T47D (cell line): ENCODE measurements at regions not wholly inside any gene's neighbourhood (a gene's known extent, or its start where the extent isn't known, plus 50 kb on each side); places are given as distances from the start of the nearest gene placed in this dataset.

Experiments
- DNase-seq, 2 experiments: peaks; one replicate each; pipeline versions ENCODE4 v3.0.0 to v3.0.0-alpha.2; 2011 to 2012; ENCODE audit warnings: low read depth in 1 of 2, low spot score in 1 of 2
- JUND ChIP-seq: IDR thresholded peaks from 2 replicates; pipeline ENCODE4 v1.6.1; 2012; ENCODE audit warnings: low read depth
- in situ Hi-C: cut with HindIII; loops from 2 replicates; pipeline ENCODE4 v1.10.0; 2016; ENCODE audit warnings: low sequenced_read_pairs, low pct_unique_long_range_greater_than_20kb

DNA sequence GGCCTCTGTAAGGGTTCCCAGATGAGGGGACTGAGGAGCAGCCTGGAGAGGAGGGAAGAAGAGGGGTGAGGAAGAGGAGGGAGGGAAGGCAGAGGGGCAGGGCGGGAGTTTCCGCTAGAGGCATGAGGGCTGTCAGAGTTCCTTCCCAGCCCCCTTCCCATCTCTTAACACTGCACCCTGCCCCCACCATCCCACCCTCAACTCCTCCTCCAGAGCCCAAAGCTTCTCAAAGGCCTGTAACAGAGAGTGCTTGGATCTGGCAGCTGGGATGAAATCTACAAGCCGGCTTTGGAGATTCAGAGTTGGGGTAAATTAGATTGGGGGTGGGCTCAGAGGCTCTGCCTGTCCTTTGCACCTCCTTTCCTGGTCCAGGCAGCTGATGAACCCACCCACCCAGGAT, 57.3 kb upstream of the DLX4 start:
- DNase-seq, result no peak
- TF ChIP-seq JUND, result no peak
- in situ Hi-C loops, result no loop called here

- in situ Hi-C loops, result no loop called here
- DNase-seq, result no peak
- TF ChIP-seq JUND, result no peak
These were observed 55.5 kb upstream of the DLX4 start for GRCh38 chr17:49913226-49914095.

DNA sequence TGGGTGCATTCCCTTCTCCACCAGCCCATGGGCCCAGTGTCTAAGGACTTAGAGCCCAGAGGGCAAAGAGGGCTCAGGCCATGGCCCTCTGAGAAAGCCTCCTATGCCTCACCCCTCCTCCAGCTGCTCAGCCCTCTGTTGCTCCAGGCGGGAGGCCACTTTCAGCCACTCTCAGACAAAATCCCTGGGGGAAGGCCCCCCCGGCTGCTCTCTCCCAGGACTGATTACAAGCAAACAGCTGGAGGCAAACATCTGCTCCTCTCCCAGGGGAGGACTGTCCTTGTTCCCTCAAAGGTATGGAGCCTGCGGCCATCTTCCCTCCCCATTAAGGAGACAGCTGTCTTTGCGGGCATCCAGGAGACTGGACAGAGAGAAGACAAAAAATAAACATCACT, 54.9 kb upstream of the DLX4 start:
- no peak for TF ChIP-seq JUND
- in situ Hi-C loops, result no loop called here
- peak in 1 of 2 experiments; percentile 72 for DNase-seq

DNA sequence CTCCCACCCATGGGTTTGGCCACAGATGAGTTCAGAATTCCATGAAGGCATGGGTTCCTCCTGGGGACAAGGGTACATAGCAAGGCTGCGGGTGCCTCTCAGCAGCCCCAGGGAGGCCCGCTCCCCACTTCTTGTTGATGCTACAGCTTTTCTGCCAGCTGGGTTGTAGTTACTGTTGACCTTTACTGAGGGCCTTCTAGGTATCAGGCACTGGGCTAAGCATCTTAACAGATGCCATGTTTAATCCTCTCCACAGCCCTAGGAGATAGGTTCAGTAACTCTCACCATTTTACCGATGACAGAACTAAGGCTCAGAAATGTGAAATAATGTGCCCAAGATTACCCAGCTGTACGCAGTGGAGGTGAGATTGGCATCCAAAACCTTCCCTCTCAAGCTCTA, 54.3 kb upstream of the DLX4 start:
- no peak for TF ChIP-seq JUND
- no peak for DNase-seq
- in situ Hi-C loops, result no loop called here

DNA sequence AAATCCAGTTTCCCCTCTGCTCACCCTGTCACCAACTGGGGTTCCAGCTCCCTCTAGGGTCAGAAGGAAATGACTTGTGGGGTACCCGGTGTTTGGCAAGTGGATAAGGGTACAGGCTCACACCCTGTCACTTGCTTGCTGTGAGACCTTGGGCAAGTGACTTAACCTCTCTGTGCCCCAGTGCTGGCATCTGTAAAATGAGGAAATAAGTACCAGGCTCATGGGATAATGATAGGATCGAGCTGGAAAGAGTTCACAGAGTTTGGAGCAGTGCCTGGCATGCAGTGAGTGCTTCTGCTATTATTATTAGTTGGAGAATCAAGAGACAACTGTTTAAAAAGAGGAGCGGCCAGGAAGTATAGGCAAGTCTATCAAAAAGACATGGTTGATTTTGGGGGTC, 53.7 kb upstream of the DLX4 start:
- in situ Hi-C loops, result no loop called here
- TF ChIP-seq JUND, result no peak
- DNase-seq, result peak in 1 of 2 experiments; percentile 90

GRCh38 chr17:49915670-49916069, 53.3 kb upstream of the DLX4 start:
- no peak for TF ChIP-seq JUND
- peak; percentile 74 to 90 for DNase-seq
- in situ Hi-C loops, result no loop called here

- in situ Hi-C loops, result no loop called here
- no peak for DNase-seq
- TF ChIP-seq JUND, result no peak
These were observed 52.0 kb upstream of the DLX4 start for GRCh38 chr17:49916854-49917515.

DNA sequence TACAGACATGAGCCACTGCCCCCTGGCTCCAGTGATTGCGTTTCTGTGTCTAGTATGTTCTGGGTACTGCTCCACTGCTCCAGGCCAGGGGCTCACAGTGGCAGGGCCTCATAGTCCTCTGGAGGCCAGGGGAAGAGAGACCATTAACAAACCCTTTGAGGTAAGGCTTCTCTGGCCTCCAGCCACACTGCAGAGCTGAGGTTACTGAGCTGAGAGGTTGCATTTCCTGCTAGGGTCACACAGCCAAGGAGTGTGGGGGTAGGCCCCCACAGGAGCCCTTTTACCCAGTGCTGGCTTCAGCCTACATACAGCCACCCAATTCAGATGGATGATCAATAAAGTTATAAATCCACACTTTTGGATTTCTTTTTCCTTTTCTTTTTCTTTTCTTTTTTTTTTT, 50.4 kb upstream of the DLX4 start:
- DNase-seq, result no peak
- in situ Hi-C loops, result no loop called here
- no peak for TF ChIP-seq JUND
